A673 (cell line): ENCODE measurements at regions not wholly inside any gene's neighbourhood (a gene's known extent, or its start where the extent isn't known, plus 50 kb on each side); places are given as distances from the start of the nearest gene placed in this dataset.

Source experiments
- EZH2 ChIP-seq: fragments of 200-600 bp; sonication (generic); IDR thresholded peaks from 2 replicates; pipeline ENCODE4 v1.6.1; 2017; ENCODE audit warnings: borderline replicate concordance, low read depth, mild to moderate bottlenecking, mixed read lengths, antibody characterized with exemption, low read length; ENCODE audit not compliant: poor library complexity, severe bottlenecking
- TF ChIP-seq, protein P1 (sequence below): fragments of 300-800, 200-600 bp; sonication (generic); conservative IDR thresholded peaks from 2 replicates; pipeline ENCODE4 v1.5.1; 2017; ENCODE audit warnings: low read depth, mild to moderate bottlenecking, antibody characterized with exemption, low read length, moderate library complexity, mixed read lengths

DNA sequence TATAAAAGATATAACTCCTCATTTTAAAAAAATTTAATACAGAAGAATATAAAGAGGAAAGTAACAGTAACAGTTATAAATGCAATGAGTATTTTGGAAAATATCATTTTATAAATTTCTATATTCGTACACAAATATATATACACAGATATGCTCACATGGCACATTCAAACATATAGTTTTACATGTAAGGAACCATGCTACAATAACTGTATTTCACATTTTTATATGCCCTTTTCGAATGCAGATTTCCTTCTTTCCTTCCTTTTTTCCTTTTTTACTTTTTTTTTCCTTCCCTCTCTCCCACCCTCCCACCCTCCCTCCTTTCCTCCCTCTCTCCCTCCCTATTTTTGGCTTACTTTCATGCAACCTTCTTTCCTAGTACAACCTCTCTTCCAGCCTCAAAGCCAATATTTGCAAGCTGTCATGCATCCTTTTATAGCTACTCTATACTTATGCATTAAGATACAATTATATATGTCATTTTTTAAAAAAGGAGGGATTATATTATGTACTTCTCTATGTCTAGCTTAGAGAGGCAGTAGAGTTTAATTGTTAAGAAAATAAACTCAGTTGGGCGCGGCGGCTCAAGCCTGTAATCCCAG lies 830.5 kb downstream of the IGSF11 start:
- TF ChIP-seq, protein P1, sequence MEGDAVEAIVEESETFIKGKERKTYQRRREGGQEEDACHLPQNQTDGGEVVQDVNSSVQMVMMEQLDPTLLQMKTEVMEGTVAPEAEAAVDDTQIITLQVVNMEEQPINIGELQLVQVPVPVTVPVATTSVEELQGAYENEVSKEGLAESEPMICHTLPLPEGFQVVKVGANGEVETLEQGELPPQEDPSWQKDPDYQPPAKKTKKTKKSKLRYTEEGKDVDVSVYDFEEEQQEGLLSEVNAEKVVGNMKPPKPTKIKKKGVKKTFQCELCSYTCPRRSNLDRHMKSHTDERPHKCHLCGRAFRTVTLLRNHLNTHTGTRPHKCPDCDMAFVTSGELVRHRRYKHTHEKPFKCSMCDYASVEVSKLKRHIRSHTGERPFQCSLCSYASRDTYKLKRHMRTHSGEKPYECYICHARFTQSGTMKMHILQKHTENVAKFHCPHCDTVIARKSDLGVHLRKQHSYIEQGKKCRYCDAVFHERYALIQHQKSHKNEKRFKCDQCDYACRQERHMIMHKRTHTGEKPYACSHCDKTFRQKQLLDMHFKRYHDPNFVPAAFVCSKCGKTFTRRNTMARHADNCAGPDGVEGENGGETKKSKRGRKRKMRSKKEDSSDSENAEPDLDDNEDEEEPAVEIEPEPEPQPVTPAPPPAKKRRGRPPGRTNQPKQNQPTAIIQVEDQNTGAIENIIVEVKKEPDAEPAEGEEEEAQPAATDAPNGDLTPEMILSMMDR = no peak
- TF ChIP-seq EZH2 = no peak
